ENCODE measurements at regions not wholly inside any gene's neighbourhood (a gene's known extent, or its start where the extent isn't known, plus 50 kb on each side); places are given as distances from the start of the nearest gene placed in this dataset.

GRCh38 chr21:43364261-43364510 is 62.7 kb downstream of the SIK1 start:
- DNase-seq (ENCODE audit: low spot score), result no peak

- no peak for DNase-seq (ENCODE audit: low spot score)
Observed at GRCh38 chr21:43363506-43364260, 63.2 kb downstream of the SIK1 start.

DNA sequence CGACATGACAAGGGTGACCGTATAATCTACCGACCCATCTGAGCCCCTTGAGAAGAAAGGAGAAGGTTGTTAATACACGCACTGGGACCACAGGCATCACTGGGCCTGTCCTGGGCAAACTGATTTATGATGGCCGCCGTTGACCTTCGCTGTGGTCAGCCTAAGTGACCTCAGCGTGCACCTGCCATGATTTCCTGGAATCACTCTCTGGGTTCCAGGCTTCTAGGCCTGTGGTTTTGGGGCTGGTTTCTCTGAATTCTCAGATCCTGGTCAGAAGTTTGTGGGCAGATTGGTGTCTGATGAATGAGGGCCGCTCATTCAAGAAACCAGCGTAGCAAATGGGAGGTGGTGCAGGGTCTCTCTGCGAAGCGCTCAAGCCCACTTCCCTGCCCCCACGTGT is 64.0 kb downstream of the SIK1 start:
- no peak for DNase-seq (ENCODE audit: low spot score)

DNA sequence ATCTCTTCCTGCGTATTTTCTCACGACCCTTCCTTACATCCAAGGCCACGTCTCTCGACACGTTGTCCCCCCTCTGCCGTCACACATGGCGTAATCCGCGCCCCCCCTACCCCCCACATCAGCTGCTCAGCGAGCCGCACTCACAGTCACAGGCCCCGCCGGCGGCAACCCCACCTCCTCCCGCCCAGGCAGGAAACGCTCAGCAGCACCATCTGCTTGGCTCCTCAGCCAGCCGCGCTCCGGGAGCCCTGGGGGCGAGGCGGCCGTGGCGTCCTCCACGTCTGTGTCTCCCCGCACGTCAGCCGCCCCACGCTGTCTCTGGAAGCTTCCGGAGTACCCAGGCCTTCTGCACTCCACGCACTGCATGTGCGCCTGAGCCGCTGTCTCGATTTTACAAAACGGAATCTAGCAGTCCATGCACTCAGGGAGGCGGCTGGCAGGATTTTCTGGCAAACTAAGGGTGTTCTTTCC is 64.6 kb downstream of the SIK1 start:
- DNase-seq (ENCODE audit: low spot score), result peak; percentile 72

DNA sequence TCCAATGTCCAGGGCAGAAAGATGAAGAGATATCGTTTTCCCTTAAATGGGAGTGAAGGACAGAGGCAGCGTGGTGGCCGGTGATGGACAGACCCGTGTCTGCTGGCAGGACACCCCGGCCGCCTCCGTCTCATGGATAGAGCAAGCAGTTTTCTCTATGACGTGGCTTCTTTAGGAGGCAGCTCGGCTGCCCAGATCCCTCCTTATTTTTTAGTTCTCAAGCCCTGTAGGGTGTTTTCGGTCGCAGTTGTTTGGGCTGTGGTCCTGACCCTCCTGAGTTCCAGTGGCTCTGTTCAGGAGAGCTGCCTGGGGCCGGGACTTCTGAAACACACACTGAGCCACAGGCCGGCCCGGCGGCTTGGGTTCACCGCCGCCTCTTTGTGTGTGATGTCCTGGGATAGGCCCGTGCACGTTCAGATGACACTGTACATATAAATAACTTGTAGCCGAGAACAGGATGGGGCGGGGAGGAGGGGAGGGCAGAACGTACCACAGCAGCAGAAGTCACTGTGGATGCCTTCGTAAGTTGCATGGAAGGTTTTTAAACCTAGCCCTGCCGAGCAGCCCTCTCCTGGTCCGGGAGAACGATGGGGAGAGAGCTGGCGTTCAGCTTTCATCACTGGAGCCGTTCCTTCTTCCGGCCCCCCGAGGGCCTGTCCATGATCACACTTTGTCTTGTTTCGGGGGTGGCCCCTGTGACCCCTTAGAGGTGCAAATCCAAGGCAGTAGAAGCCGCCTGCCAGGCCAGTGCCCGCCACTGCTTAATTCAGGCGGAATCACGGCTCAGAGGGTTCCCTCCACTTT is 65.2 kb downstream of the SIK1 start:
- DNase-seq (ENCODE audit: low spot score), result peak; percentile 68

DNA sequence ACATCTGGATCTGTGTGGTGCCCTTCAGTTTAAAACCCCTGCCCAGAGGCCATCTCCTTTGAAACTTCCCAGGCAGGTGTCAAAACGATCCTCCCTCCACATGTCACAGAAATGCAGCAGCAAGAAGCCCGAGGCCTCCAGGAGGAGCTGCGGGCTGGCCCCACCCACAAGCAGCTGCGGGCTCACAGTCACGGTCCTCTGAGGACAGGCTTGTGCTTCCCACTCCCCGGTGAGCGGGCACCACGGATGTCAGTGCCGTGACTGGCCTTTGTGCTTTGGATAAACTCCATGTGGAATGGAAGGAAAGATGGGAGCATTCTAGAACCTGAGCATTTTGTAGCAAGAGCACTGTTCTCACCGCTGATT is 65.8 kb downstream of the SIK1 start:
- DNase-seq (ENCODE audit: low spot score), result peak; percentile 67

- DNase-seq (ENCODE audit: low spot score), result no peak
Observed at GRCh38 chr21:43360441-43361126, 66.3 kb downstream of the SIK1 start.

DNA sequence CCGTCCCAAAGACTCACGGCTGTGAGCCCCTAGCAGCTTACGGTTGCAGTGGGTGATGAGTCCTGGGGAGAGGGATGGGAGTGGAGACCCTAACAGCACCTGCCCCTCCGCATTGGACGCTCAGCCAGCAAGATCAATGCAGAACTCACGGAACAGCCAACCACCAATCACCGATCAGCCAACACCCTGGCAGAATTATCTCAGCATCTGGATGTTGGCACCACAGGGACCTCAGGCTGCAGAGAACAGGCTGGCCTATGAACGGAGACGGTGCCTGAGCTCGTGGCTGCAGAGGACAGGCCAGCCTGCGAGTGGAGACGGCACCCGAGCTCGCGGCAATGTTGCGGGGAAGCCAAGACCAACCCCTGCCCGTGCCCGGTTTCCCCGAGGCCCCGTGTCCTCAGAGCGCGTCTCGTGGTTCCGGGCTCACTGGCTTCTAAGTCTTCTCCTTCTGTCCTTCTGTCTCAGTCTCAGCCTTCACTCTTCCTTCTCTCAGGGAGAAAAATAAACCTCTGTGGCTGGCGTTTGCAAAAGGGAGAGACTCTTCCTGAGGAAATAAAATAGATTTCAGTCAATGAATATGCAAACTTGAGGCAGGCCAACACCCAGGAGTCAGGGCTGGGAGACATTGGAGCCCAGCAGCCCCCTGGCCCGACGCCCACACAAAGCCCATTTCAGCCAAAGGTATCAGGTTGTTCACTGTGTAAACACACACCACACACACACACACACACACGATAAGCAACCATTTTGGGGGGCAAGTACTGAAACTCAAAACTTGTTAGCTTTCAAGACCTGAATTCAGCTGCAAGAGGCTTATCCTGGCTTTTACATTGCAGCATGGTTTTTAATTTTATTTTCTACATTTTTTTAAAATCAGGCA is 67.8 kb downstream of the SIK1 start:
- no peak for DNase-seq (ENCODE audit: low spot score)

DNA sequence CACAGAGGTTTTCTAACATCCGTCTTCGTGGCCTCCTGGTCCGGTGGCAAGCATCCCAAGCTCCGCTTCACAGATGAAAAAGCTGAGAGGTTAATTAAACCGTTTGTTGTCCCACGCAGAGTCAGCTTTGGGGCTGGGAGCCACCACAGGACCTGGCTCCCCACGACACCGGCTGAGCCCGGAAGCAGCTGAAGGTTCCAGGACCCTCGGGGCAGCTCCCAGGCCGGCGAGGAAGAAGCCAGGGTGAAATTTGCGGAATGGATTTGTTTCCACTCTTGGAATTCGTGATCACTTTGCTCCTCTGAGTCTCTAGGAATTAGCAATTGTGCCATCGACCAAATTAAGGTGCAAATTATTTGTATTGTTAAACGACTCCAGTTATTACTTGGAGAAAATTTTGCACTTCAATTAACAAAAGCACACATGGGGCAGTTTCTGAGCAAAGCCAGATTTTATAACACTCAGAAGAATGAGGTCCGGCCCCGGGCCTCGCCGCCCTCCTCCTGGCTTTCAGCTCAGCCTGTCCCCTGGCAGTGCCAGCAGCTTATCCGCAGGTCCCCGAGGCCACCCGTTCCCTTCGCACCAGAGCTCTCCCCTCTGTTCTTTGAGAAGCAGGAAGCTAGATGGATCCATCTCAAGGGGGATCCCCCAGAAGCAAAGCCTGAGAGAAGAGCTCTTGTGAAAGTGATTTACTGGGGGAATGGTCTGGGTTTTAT is 69.1 kb downstream of the SIK1 start:
- no peak for DNase-seq (ENCODE audit: low spot score)

DNA sequence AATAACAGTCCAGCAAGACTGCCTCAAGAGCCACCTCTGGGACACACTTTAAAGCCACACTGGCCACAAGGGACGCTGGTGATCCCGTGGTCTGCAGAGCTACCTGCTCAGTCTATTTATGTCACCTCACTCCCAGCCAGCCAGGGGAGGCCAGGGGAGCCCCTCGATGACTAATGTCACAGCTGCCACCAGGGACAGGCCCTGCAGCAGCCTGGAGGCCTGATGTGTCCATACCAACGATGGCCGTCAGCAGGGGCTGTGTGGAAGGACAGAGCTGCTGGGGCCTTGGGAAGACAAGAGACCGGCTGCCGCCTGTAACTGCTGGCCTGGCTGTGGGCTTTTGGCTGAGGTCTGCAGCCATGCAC is 71.0 kb downstream of the SIK1 start:
- DNase-seq (ENCODE audit: low spot score), result no peak

DNA sequence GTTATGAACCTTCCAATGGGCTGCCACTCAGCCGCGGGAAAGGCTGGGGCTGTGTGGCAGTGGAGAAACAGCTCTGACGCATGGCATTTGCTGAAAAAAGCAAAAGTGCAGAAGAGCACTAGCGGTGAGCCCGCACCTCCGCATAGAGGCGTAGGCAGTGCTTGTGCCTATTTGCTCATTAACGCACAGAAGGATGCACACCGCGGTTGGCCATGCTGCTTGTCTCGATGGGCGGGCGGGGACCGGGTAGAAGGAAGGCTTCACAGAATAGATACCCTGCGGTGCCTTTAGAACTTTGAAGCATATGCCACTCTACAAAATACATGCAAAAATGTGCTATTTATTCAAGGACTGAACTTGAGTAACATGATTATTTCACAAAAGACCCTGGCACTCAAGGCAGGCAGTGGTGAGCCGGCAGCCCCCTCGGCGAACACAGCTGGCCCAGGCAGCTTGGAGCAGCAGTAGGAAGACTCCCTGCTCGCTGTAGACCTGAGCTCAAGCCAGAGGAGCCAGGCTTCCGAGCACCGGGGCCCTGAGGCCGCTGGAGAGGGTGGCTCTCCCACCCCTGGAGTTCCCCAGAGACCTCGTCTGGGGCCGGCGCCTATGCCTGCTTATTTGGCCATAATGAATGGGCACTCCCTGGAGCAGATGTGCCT is 71.5 kb downstream of the SIK1 start:
- DNase-seq (ENCODE audit: low spot score), result no peak

GRCh38 chr21:43354666-43355065 is 72.3 kb downstream of the SIK1 start:
- DNase-seq (ENCODE audit: low spot score), result no peak

GRCh38 chr21:43354026-43354420 is 72.9 kb downstream of the SIK1 start:
- no peak for DNase-seq (ENCODE audit: low spot score)

DNA sequence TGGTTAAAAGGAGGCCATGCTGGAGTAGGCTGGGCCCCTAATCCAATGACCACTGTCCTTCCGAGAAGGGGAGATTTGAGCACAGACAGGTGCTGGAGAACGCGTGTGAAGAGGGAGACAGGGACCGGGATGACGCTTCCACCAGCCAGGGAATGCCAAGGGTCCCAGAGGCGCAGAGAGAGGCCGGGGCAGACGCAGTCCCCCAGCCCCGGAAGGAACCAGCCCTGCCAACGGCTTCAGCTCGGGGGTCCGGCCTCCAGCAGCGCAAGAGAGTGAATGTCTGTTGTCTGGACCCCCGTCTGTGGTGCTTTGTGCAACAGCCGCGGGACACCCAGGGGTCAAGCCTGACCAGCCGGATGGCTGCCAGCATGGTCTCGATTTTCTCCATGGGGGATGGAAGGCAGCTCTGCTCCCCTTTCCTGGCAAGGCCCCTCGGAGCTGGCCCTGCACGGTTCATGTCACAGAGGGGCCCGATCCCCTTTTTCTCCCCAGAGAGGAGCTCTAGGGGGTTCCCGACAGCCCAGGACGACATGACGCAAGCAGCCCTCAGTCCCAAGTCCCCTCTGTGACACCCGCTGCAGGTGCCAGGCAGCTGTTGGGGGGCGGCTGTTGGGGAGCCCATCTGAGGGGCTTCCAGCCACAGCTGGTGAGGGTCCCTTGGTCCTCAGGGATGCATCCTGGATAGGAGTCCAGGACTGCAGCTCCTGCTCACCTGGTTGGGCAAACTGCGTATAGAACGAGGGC is 73.5 kb downstream of the SIK1 start:
- no peak for DNase-seq (ENCODE audit: low spot score)

DNA sequence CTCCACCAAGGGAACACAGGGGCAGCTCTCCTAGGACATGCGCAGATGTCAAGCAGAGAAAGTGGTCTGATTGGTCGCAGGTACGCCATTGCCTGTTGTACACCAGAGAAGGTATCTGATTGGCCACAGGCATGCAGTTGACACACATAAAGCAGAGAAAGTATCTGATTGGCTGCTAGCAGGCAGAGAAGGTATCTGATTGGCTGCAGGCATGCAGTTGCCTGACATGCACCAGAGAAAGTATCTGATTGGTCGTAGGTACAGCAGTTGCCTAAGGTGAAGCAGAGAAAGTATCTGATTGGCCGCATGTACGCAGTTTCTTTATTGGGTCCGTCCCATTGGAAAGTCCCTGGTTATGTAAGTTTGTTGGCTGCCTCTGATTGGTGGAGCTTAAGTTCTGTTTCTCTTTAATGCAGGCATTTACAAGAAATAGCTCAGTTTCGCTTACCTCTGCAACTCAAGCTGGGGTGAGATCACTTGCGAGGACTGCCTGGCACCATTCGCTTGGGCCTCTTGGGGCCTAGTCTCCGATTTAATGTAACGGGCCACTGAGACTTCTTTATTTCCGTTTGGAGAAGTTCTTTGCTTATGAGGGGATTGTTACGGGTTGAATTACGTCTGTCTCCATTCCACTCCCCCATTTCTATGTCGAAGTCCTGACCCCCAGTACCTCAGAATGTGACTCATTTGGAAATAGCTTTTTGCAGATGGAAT is 74.2 kb downstream of the SIK1 start:
- DNase-seq (ENCODE audit: low spot score), result peak; percentile 50

DNA sequence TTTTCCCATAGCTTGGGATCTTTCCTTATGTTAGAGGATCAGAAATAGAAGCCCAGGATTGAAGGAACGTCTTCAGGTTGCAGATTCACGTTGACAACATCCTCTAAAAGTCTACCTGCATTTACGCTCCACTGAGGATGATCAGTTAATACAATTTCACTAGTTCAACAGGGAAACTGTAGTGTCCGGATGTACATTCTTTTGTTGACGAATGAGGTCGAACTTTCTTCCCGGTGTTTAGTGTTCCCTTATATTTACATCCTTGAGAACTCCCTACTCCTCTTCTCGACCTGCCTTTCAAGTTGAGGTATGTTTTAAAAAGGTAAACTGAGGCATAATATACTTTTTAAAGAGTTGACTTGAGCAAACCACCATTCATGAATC is 74.8 kb downstream of the SIK1 start:
- DNase-seq (ENCODE audit: low spot score), result no peak

DNA sequence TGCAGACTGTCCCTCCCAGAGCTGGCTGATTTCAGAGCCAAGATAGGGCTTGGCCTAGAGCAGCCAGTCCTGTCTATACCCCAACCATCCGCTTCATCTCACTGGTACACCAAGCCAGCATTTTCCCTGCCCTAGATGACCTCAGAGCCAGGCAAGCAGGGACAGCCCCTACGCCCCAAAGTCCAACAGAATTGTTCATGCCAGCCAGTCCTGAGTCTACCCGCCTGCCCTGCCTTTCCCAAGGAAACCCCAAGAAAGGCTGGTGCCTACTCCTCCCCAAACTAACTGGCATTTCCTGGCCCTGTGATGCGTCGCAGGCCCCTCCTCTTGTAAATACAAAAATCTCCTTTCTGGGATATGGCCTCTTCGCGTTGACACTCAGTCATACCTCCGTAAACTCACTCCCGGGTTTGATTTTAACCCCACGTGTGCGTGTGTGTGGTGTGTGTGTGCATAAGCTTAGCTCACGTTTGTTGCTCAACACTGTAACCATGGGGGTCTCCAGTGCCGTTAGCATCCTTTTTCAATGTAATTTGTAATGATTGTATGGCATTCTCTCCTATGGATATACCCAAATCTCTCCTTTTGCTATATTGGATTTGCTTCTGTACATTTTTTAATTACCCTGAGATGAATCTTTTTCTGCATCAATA is 75.3 kb downstream of the SIK1 start:
- DNase-seq (ENCODE audit: low spot score), result no peak

DNA sequence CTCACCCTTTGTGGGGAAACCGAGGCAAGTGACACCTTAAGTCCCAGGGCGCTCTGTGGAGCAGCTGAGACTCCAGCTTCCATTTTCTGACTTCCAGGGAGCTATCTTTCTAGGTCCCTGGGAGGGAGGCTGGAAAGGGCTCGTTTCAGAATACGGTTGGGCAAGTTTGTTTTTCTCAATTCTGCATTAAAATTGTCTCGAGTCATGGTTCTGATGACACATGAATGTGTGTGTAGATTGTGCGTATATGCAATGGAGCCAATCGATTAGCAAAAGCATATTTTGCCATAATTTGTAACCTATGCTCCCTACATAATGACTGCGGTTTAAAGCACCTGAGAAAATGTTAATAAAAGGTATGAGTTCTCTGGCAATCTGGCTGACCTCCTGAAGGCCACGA is 77.3 kb downstream of the SIK1 start:
- DNase-seq (ENCODE audit: low spot score), result no peak

DNA sequence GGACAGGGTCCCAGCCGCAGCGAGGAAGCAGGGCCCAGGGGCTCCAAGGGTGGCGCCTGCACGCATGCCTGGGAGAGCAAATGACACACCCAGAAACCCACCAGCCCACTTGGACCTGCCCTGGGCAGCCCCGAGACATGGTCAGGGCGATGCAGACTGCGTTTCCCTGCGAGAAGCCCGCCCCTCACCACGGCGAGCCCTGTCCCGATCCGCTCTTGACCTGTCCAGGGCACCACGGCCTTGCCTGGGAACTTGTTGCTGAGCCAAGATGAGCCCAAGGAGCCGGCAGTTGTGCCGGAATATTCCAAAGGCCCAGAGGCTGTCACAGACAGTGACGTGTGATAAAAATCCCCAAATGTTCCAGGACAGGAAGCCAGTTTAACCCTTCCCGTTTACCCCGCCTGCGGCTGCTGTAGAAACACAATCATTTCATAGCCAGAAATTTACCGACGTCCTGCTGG is 78.1 kb downstream of the SIK1 start:
- no peak for DNase-seq (ENCODE audit: low spot score)

All from AG08396 (cell line).